GM18867 (cell line): ENCODE measurements at regions not wholly inside any gene's neighbourhood (a gene's known extent, or its start where the extent isn't known, plus 50 kb on each side); places are given as distances from the start of the nearest gene placed in this dataset.
"Not testable (repeated sequence)": the region's sequence is repeated elsewhere in the genome, so short reads cannot be mapped to it uniquely, and the experiment has no call there.

Experiments used
- ATAC-seq: cut with Tn5 transposase; IDR thresholded peaks from one replicate; pipeline ENCODE4 v1.9.1; 2021; ENCODE audit warnings: mild to moderate bottlenecking, moderate library complexity; ENCODE audit not compliant: unreplicated experiment

DNA sequence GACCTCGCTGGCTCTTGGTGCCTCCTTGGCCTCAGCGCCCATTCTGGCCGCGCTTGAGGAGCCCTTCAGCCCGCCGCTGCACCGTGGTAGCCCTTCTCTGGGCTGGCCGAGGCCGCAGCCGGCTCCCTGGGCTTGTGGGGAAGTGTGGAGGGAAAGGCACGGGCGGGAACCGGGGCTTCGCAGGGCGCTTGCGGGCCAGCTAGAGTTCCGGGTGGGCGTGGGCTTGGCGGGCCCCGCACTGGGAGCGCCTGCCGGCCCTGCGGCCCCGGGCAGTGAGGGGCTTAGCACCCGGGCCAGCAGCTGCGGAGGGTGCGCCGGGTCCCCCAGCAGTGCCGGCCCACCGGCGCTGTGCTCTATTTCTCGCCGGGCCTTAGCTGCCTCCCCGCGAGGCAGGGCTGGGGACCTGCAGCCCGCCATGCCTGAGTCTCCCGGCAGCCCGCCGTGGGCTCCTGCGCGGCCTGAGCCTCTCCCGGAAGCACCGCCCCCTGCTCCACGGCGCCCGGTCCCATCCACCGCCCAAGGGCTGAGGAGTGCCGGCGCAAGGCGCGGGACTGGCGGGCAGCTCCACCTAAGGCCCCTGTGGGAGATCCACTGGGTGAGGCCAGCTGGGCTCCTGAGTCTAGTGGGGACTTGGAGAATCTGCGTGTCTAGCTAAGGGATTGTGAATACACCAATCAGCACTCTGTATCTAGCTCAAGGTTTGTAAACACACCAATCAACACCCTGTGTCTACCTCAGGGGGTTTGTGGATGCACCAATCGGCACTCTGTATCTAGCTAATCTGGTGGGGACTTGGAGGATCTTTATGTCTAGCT is 141.1 kb downstream of the SLCO4C1 start:
- ATAC-seq = not testable (repeated sequence)

DNA sequence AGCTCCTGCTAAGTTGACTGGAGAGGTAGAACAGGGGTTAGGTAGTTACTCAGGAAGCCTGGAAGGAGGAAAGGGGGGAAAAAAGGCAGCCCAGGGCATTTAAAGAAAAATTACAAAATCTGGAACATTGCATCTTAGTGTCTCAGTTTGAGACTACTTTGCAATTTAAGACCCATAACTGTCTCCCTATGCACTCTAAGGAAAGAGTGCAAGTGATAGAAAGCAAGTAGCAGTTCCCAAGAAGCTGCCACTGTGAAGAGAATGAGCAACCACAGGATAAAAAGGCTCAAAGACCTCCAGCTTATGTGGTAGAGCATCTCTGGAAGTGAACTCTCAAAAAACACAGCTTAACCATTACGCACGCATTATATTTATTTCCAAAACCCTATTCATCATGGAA is 141.8 kb downstream of the SLCO4C1 start:
- no peak for ATAC-seq

- peak; percentile 93 for ATAC-seq
Observed at GRCh38 chr5:102153003-102153759, 142.9 kb downstream of the SLCO4C1 start.

DNA sequence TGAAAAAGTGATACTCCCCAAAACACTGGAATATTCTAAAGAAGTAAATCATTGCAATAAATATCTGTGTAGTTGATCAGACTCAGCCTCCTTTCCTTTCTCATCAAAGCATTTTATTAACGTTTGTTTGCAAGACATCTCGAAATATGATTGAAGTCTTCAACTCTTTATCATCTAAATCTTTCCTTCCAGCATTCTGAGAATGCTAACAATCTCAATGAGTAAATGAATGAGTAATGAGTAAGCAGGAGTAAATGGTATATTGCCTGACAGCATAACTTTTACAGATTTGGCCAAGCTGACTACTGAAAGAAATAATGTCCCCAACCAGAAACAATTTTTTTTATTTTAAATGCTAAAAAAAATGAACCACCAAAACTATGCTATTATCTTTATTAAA is 157.1 kb downstream of the SLCO4C1 start:
- no peak for ATAC-seq

DNA sequence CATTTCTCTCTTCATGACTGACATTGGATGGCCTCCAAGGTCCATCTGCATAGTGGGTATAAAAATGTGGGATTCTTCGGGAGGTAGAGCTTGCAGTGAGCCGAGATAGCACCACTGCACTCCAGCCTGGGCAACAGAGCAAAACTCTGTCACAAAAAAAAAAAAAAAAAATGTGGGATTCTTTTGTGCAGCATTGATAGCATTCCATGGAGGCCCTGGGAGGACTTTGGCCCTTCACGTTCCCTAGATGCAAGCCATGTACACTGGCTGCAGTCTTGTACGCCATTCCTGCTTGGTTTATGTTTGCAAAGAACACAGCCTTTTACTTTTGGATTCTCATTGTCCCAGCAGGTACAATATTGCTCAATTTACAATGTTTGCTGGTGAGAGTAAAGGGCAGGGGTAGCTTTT is 157.8 kb downstream of the SLCO4C1 start:
- ATAC-seq = no peak

DNA sequence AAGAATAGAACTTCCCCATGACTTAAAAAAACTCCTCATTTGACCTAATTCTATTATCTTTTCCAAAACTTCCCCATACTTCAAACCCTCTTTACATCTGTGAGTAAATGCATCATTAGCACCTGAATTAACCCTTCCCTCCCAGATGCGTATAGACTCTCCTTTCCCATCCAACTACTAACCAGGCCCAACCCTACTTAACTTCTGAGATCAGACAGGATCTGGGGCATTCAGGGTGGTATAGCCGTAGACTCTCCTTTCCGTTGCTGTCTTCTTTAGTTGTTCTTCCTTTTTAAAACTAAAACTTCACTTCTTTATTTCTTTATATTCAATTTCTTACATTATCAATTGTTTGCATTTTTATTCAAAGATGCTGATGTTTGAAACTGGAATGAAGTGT is 165.2 kb downstream of the SLCO4C1 start:
- no peak for ATAC-seq

- no peak for ATAC-seq
Observed at GRCh38 chr5:102130386-102130785, 165.7 kb downstream of the SLCO4C1 start.

DNA sequence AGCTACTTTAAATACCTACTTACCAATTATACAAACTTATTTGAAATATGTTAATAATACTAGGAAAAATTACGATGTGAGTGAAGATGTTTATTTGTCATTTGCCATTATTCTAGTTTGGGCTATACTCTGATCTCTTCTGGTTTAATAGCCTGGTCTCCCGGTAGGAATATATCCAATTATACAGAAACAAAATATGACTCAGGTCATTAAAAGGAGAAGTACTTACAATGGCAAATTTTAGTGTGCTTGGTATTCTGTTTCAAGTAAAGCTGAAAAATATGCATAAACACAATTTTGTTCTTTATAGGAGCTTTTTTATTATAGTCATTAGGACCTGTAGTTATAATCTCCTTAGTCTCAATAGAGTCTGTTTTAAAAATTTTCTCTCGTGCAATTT is 176.8 kb downstream of the SLCO4C1 start:
- no peak for ATAC-seq

DNA sequence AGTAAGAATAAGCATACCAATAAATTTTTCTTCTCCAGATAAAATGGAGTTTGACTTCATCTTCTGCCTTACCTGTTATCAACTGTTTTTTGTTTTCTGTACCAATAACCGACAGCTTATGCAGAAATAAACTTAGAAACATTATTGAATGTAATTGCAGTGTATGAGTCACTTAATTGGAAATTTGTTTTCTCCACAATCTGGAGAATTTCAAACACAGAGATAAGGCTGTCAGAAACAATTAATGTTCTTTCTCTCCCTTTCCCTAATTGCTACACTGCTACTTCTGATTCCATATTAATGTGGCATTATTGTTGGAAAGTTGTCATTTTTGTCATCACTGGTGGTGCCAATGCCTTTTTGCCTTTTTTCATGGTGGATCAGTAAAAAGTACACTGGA is 180.3 kb downstream of the SLCO4C1 start:
- ATAC-seq = no peak

- no peak for ATAC-seq
Observed at GRCh38 chr5:102114525-102115069, 181.5 kb downstream of the SLCO4C1 start.

DNA sequence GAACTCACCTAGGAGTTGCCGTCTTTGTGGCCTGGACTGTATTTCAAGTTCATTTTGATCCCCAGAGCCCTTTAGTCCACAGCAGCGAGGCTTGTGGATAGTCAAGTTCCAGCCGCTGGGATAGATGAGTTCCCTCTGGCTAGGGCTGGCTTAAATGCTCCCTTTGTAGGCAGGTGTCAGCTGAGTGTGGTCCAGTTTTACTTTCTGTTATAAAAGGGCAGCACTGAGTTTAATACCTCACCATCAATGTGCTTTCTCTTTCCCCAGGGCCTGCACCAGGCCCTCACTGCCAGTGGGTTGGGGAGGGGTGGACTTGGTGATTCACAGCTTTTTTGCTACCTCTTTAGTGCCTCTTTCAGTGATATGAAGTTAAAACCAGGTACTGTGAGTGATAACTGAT is 188.2 kb downstream of the SLCO4C1 start:
- ATAC-seq = no peak

- ATAC-seq = no peak
Observed at GRCh38 chr5:102106599-102106998, 189.5 kb downstream of the SLCO4C1 start.

DNA sequence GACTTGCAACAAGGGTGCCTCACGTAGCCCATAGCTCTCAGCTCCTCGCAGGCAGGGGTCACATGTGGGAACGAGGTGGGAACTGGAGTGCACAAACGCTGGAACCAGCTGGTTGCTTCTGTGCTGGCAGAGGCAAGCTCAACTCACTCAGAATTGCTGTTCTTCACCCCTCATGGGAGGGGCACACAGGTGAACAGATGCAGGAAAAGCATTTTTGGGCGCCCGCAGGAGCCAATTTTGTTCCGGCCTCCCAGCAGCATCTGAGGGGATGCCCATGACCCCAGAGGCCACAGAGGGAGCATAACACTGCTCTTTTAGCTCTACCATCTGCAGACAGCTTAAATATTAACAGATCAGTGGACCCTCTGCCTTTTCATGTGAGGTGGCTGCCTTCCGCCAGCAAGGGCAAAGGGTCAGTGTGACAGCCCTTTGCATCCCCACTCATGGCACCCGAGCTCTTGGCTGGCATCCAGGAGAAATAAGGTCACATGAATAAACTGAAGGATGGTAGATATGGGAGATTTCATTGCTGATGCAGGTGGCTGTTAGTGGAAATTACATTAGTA is 196.2 kb downstream of the SLCO4C1 start:
- no peak for ATAC-seq

DNA sequence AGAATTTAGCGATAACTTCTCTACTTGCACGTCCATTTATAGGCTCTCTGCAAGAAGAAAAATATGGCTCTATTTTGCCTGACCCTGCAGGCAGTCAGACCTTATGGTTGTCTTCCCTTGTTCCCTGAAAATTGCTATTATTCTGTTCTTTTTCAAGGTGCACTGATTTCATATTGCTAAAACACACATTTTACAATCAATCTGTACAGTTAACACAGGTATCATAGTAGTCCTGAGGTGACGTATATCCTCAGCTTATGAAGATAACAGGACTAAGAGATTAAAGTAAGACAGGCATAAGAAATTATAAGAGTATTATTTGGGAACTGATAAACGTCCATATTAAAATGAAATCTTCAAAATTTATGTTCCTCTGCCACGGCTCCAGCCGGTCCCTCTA is 197.0 kb downstream of the SLCO4C1 start:
- ATAC-seq = not testable (repeated sequence)

DNA sequence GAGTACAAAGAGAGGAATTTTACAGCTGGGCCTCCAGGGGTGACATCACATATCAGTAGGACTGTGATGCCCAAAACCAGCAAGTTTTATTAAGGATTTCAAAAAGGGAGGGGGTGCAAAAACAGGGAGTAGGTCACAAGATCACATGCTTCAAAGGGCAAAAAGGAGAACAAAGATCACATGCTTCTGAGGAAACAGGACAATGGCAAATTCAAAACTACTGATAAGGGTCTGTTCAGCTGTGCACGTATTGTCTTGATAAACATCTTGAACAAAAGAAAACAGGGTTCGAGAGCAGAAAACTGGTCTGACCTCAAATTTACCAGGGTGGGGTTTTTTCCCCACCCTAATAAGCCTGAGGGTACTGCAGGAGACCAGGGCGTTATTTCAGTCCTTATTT is 197.5 kb downstream of the SLCO4C1 start:
- not testable (repeated sequence) for ATAC-seq

- ATAC-seq = peak; percentile 87
Observed at GRCh38 chr5:102090770-102091169, 205.3 kb downstream of the SLCO4C1 start.

DNA sequence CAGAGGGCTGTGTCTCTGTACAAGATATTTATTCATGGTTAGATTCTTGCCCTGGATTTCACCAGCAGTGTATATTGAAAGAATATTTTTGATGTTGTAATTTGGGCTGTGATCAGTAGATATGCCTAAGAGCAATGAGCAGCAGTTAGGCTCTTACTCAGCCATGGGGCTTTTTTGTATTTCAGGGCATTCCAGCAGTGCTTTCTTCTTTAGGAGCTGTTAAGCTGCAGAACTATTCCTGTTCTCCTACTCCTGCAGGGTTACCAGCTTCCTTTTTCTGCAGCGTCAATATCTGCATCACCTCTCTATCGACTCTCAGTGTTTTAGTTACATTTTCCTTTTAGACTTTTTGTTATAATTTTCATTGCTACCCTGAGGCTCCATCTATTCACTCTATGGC is 206.2 kb downstream of the SLCO4C1 start:
- no peak for ATAC-seq

DNA sequence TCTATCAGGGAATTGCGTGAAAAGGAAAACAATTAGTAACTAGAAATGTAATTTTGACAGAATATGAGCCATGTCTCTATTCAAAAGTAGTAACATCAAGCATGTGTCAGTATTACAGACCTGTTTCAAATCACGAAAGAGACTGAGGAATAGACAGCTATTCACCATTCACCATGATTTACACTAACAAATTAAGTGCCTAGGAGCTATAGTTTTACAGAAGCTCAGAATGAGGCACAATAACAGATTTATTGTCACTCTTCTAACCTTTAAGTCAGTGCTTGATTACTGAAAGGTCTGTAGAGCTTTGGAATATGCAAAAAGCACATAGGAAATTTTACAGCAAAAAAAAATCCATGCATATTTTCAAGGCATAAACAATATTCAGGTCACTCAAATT is 208.2 kb downstream of the SLCO4C1 start:
- ATAC-seq = no peak

- no peak for ATAC-seq
Observed at GRCh38 chr5:102080288-102080687, 215.8 kb downstream of the SLCO4C1 start.

DNA sequence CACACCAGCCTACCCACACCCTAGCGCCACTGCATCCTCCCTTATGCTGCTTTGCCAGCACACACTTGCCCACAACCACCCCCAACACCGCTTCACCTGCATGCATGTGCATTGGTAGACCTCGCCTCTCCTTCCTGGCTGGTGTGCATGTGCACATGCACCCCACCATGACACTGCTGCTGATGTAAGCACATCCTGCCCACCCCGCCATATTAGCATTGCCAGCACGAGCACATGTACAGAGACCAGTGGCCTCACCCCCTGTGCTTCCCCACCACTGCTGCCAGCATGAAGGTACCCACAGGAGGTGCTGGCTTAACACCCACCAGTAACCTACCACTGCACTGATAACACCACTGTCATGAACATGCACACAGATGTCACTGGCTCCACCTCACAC is 218.2 kb downstream of the SLCO4C1 start:
- ATAC-seq = no peak

DNA sequence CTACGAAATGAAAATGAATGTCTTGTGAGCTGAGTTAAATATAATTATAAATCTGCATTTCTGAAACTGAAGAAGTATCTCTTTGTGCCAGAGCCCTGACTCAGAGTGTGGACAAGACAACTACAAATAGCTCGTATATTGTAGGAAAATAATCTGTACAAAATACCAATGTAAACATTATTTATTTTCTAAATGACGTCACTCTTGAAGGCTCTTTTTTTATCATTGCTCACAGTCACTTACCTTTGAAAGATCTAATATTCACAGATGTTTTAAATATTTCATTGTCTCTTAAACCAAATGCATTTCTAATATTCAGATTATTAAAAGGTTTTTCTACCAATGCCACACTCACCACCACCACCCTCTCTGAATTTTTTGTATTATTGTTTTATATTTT is 226.1 kb downstream of the SLCO4C1 start:
- no peak for ATAC-seq

- ATAC-seq = no peak
Observed at GRCh38 chr5:102068870-102069269, 227.2 kb downstream of the SLCO4C1 start.
